C1 segment of cervical spinal cord (tissue), 14 donors: ENCODE measurements at regions not wholly inside any gene's neighbourhood (a gene's known extent, or its start where the extent isn't known, plus 50 kb on each side); places are given as distances from the start of the nearest gene placed in this dataset.

Source experiments
- DNase-seq, 14 donors: peaks; one replicate each; lab custom pipeline; 2025; lab: John Stamatoyannopoulos, UW

- peak in 1 of 14 donors; percentile 15 for DNase-seq
These were observed 92.7 kb upstream of the CFAP20DC start for GRCh38 chr3:59142556-59142955.

- DNase-seq = no peak
These were observed 89.1 kb upstream of the CFAP20DC start for GRCh38 chr3:59138966-59139365.

DNA sequence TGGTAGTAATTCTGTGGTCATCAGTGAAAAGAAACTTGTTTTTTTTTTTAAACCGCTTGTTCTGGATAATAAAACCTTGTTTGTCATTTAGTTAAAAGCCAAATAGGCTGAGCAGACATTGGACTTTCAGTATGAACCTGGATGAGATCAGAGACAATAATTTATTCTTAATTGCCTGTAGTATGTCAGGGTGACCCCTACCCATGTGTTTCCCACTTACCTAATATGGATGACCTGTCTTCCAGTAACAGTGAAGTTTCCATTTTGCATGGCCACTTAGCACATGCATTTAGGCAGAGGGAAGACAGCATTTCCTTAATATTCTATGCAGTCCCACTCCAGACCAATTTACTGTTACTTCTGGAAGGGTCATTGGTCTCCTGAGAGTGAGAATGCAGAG lies 87.6 kb upstream of the CFAP20DC start:
- no peak for DNase-seq

- no peak for DNase-seq
These were observed 86.3 kb upstream of the CFAP20DC start for GRCh38 chr3:59136081-59136480.

- no peak for DNase-seq
These were observed 85.3 kb upstream of the CFAP20DC start for GRCh38 chr3:59135096-59135495.

DNA sequence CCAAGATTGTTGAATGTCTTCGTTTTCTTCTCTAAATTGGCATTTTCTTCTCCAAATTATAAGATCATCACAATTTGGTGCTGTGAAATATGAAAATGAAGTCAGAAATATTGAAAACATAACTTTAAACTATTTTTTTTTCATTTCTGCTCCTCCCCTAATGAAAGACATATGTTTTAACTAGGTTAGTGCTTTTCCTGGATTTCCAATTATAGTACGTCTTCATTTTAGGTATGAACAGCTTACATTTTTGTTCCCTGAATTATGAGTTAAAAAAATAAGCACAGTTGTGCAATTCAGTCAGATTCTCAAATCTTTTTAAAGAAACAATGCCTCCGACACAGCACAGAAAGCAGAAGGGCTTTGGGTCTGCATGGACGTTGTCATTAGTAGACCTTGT lies 83.5 kb upstream of the CFAP20DC start:
- no peak for DNase-seq

GRCh38 chr3:59131016-59131766 lies 81.4 kb upstream of the CFAP20DC start:
- DNase-seq = no peak

DNA sequence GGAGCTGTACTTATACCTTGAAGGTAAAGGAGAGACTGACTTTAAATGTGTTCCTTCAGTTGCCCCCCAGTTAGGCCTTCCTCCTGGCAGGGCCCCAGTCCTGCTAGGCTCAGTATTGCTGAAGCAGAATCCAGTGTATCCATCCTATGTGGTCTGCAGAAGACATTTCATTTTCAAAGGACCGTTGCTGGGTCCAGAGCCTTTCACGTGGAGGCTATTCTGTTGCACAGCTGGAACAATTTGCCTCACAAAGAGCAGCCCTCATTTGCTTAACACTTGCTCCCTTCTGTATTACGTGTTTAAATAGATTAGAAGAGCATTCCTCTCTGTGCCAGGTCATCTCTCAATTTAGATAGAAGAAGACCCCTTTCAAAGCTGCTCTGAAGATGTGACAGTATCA lies 78.9 kb upstream of the CFAP20DC start:
- no peak for DNase-seq

DNA sequence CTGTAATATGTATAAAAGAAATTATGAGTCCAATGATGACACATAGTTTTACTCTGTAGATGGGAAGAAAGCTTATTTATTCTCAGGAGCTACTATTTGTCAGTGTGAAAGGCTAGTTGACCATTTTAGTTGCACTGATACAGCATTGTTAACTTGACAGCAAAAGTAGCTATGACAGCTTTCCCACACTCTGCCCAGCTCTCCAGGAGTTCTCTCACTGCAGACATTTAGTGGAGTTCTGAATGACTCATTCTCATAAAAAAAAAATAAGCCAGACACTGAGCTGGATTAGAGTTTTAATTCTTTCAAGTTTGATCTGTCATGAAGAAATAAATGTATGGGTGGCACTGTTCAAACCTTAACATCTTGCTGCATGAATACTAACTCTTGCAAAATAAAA lies 77.2 kb upstream of the CFAP20DC start:
- no peak for DNase-seq

DNA sequence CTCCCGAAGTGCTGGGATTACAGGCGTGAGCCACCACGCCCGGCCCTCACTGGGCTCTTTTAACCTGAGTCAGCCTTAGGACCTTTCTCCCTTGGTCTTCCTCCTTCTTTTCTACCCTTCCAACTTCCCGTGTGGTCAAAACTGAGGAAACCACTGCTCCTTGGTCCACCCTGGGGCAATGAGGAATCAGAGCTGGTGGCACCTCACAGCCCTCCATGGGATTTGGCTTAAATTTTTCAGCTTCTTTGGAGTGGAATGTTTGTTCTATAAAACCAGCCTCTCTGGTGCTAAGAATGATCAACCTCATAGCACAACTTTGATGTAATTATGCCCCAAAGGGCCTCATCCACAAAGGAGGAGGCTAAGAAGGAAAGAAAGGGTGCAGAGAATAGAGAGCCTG lies 76.6 kb upstream of the CFAP20DC start:
- DNase-seq = no peak

- DNase-seq = no peak
These were observed 71.7 kb upstream of the CFAP20DC start for GRCh38 chr3:59121346-59122144.

- no peak for DNase-seq
These were observed 69.1 kb upstream of the CFAP20DC start for GRCh38 chr3:59118928-59119327.

GRCh38 chr3:59117396-59117795 lies 67.6 kb upstream of the CFAP20DC start:
- DNase-seq = no peak

DNA sequence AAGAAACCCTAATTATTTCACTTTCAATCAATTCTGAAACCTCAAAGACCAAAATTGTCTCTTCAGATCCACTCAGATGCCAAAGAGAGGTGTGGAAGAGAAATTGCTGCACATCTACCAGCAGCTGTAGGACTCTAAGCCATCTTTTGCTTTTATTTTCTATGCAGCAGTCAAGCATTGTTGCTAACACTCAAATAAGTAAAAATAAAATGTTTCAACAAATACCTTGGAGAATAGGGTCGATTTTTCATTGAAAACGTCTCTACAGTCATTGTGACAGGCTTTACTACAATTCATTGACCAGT lies 66.4 kb upstream of the CFAP20DC start:
- DNase-seq = no peak

GRCh38 chr3:59115364-59116232 lies 65.8 kb upstream of the CFAP20DC start:
- no peak for DNase-seq

DNA sequence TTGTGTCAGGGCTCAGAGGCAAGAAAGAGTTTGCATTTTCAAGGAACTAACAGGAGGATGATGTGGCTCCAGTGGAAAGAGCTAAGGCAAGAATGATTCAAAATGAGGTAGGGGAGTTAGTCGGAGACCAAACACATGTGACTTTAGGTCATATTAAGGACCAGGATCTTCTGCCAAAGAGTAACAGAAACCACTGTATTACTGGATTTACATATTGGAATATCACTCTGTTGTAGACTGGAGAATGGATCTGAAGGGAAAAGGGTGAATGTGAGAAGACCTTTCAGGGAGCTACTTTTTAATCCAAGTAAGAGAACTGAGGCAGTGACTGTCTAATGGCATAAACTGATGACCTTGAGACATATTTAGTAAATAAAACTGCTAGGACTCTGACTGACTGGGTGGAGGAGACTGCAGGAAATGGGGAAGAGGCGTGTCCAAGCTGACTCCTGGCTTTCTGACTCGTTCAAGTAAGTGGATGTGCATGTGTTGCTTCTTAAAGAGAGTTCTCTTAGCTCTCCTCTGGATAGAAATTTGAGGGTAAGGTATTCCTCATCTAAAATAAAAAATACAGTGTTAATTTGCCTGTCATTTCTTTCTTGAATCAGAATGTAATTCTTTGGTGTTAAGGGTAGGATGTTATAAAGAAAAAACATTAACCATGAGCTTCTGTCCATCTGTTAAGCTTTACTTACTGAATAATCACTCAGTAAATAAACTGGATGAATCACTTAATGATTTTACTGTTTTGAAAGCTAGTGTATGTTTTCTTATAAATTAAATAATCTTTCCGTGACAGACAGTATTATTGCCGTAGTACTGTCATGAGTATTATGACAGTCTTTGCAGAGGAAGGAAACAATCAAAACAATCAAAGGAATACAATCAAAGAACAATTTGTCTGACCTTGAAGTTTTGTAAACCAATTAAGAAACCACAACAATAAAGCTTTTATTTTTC lies 58.3 kb upstream of the CFAP20DC start:
- DNase-seq = no peak

DNA sequence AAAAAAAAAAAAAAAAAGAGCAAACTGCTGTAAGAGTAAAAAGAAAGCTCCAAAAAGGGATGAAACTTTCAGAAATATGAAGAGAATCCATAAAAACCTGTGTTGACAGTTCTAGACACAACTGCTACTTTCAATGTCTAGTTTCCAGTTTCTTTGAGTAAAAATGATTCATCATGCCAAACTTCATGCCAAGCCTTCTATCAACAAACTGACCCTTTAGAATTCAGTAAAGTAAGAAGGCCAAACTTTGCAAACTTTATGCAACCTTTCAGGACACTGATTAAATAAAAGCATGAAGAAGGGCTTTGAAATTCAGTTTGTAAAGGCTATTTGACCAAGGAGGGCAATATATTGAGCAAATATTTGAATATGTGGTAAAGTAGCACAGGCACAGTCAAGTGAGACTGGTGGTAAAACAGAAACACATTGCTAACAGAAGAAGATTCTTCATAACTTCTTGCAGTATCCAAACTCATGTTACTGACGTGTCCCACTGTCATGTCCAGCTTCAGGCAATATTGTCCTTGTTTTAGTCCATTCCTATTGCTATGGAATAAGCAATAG lies 56.3 kb upstream of the CFAP20DC start:
- no peak for DNase-seq

DNA sequence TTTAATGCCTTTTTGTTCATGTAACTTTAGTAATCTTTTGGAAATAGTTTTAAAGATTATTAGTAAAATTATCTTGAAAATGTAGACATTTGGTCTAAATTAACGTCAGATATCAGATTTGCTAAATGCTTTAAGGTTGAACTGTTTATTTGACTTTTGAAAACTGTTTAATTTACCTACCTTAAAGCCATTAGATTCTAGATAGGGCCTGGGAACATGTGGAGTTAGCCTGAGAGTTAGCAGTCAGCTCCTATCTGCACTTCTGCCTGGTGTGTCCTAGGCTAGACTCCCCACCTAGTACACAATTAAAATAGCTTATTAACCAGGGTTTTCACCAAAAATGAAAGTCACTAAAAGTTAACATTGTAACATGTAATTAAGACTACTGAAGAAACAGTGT lies 53.7 kb upstream of the CFAP20DC start:
- DNase-seq = no peak

DNA sequence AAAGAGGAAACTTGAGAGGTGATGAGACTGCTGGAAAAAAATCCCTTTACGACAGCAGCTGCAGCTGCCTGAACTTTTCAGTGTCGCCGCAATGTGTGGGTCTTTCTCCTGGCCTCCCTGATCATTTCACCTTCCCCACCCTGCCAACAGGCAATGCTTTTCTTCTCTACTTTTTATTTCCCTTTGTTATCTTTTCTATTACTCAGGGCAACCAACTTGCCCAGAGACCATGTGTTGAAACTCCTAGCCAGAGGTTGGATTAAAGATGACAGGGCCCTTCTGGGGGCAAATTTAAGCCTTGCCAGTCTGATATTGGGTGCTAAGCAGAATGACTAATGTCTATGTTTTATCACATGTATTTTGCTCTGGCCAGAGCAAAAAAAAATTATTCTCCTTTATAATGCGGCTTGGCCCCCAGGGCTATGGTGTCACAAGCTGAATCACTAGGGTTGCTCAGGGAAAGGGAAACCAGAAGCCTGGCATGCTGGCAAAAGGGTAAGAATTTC lies 51.5 kb upstream of the CFAP20DC start:
- DNase-seq = peak in 1 of 14 donors; percentile 11
